ENCODE measurements at regions not wholly inside any gene's neighbourhood (a gene's known extent, or its start where the extent isn't known, plus 50 kb on each side); places are given as distances from the start of the nearest gene placed in this dataset.

DNA sequence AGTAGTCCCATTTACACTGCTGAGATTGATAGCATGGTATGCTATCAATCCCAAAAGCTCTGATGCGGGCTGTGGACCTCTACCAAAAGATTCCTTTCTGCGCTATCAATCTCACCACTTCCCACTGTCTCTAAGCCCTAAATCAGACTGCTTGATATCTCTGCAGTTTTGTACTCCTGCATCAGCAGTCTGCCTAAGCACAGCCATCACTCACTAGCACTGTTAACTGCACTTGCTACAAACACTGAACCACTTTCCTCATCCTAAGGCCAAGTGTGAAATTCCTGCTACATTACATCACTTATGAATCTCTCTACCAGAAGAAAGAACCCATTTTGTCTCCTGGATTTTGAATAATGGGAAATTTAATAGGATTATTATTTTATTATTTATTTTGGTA, 237.0 kb downstream of the HNMT start:
- Histone ChIP-seq H3K4me1 (no peaks in the 10 kb centered on the region), H3K4me3 (no peak overlapping the region), H3K27ac (no peak overlapping the region), H3K9me3 (no peaks in the 10 kb centered on the region), H3K36me3 (no peaks in the 10 kb centered on the region), H3K27me3 (no peaks in the 10 kb centered on the region)
- 96 to 97% methylated on average over 2 of the region's 2 CpGs for WGBS, 2 donors
- TF ChIP-seq CTCF (IDR thresholded peaks at IDR 0.05) (no peak), EP300 (IDR thresholded peaks at IDR 0.05) (no peak), POLR2A (IDR thresholded peaks at IDR 0.05) (no peak), POLR2AphosphoS5 (IDR thresholded peaks at IDR 0.05) (no peak)
- intact Hi-C loops (cut with DNase I), result no loop called here
- DNase-seq, result no peak

GRCh38 chr2:138202762-138203161, 238.5 kb downstream of the HNMT start:
- Histone ChIP-seq H3K27me3 (no peaks in the 10 kb centered on the region), H3K9me3 (no peaks in the 10 kb centered on the region), H3K4me3 (no peak overlapping the region), H3K4me1 (no peaks in the 10 kb centered on the region), H3K27ac (no peak overlapping the region), H3K36me3 (no peaks in the 10 kb centered on the region)
- intact Hi-C loops (cut with DNase I), result no loop called here
- TF ChIP-seq POLR2A (IDR thresholded peaks at IDR 0.05), result no peak
- no peak for TF ChIP-seq EP300 (IDR thresholded peaks at IDR 0.05)
- TF ChIP-seq POLR2AphosphoS5 (IDR thresholded peaks at IDR 0.05), result no peak
- no peak for TF ChIP-seq CTCF (IDR thresholded peaks at IDR 0.05)
- DNase-seq, result no peak
- 91 to 97% methylated on average over 1 of the region's 1 CpG for WGBS, 2 donors

- WGBS, 2 donors, result 96 to 98% methylated on average over 1 of the region's 1 CpG
- no peaks in the 10 kb centered on the region for H3K27me3 ChIP-seq
- no peaks in the 10 kb centered on the region for H3K9me3 ChIP-seq
- H3K4me3 ChIP-seq, result no peak overlapping the region
- H3K27ac ChIP-seq, result no peak overlapping the region
- no peak for DNase-seq
- H3K36me3 ChIP-seq, result no peaks in the 10 kb centered on the region
- no peaks in the 10 kb centered on the region for H3K4me1 ChIP-seq
- intact Hi-C loops (cut with DNase I), result no loop called here
- TF ChIP-seq CTCF (IDR thresholded peaks at IDR 0.05), result no peak
- no peak for TF ChIP-seq POLR2A (IDR thresholded peaks at IDR 0.05)
- TF ChIP-seq EP300 (IDR thresholded peaks at IDR 0.05), result no peak
- TF ChIP-seq POLR2AphosphoS5 (IDR thresholded peaks at IDR 0.05), result no peak
Measured at GRCh38 chr2:138205281-138205680, 241.0 kb downstream of the HNMT start.

DNA sequence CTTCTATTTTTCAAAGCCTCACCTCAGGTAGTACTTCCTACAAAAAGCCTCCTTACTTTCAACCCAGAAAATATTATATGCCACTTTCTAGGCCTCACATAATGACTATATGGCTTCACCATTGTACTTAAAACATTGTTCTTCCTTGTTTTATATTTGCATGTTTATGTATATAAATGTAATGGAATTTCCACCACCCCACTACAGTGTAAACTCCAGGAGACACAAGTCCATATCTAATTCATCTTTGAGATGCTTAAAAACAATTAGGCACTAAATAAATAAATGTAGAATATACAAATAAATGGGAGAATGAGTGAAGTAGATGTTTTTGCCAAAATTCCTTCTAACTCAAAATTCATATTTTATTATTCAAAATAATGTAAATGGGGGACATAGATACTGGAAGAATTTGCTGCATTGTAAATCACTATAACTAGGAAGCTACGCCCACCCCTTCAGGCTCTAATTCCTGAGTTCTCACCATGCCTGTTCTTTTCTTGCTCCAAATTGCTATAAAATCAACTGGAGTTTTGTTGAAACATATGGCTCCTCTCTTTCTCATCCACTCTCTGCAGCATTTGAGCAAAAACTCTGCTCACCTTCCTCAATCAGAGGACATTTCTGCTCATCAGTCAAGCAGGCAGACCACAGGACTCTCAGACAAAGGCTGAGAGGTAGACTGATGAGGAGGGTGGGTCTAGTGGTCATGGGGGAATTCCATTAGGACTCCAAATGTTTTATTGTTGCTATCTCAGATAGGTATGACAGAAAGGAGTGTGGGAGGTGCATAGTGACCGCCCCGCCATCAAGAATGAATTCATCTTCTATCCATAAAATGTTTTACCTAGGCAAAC, 243.0 kb downstream of the HNMT start:
- H3K36me3 ChIP-seq, result no peaks in the 10 kb centered on the region
- no peak for TF ChIP-seq POLR2A (IDR thresholded peaks at IDR 0.05)
- no peak for TF ChIP-seq POLR2AphosphoS5 (IDR thresholded peaks at IDR 0.05)
- no peak for TF ChIP-seq EP300 (IDR thresholded peaks at IDR 0.05)
- TF ChIP-seq CTCF (IDR thresholded peaks at IDR 0.05), result no peak
- no peak overlapping the region for H3K27ac ChIP-seq
- intact Hi-C loops (cut with DNase I), result no loop called here
- WGBS, 2 donors, result 94 to 97% methylated on average over 3 of the region's 3 CpGs
- no peak for DNase-seq
- no peaks in the 10 kb centered on the region for H3K27me3 ChIP-seq
- no peaks in the 10 kb centered on the region for H3K9me3 ChIP-seq
- H3K4me1 ChIP-seq, result no peaks in the 10 kb centered on the region
- no peak overlapping the region for H3K4me3 ChIP-seq

DNA sequence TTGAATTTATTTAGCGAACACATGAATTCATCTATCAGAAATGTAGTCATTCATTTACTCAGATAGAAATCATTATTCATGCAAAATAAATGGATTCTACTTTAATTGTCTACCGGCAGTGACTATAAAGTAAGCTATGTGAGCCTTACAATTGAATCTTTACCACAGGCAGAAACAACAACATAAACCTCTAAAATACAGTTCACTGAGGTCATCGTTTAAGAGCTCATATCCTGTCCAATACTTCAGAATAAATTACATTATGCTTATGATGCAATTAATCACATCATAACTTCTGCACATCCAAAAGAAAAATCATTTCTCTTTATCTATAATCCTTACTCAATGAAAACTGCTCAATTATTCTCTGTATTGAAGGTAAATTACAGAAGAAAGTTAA, 244.7 kb downstream of the HNMT start:
- TF ChIP-seq EP300 (IDR thresholded peaks at IDR 0.05) (no peak), POLR2AphosphoS5 (IDR thresholded peaks at IDR 0.05) (no peak)

More for the DNA sequence above, 244.7 kb downstream of the HNMT start:
- intact Hi-C loops (cut with DNase I), result no loop called here
- DNase-seq, result no peak
- H3K27ac ChIP-seq, result no peak overlapping the region
- no peaks in the 10 kb centered on the region for H3K27me3 ChIP-seq
- no peaks in the 10 kb centered on the region for H3K4me1 ChIP-seq
- no peak overlapping the region for H3K4me3 ChIP-seq
- no peaks in the 10 kb centered on the region for H3K36me3 ChIP-seq
- WGBS, 2 donors, result 81 to 82% methylated on average over 3 of the region's 3 CpGs
- H3K9me3 ChIP-seq, result no peaks in the 10 kb centered on the region
